ENCODE measurements at regions not wholly inside any gene's neighbourhood (a gene's known extent, or its start where the extent isn't known, plus 50 kb on each side); places are given as distances from the start of the nearest gene placed in this dataset.

- TF ChIP-seq POLR2A (IDR thresholded peaks at IDR 0.05; ENCODE audit: low read depth, low read length) (no peak), TAF1 (IDR thresholded peaks at IDR 0.05; ENCODE audit: low read depth, low read length) (no peak), POLR2AphosphoS5 (IDR thresholded peaks at IDR 0.05; ENCODE audit: low read depth, low read length) (no peak), PAX5 (IDR thresholded peaks at IDR 0.05; ENCODE audit: insufficient read depth, low read length, severe bottlenecking) (no peak)
Measured at GRCh38 chr3:99249627-99250026, 348.1 kb upstream of the DCBLD2 start.
